Muscle layer of duodenum (tissue), 2 donors: ENCODE measurements at regions not wholly inside any gene's neighbourhood (a gene's known extent, or its start where the extent isn't known, plus 50 kb on each side); places are given as distances from the start of the nearest gene placed in this dataset.
"Not testable (repeated sequence)": the region's sequence is repeated elsewhere in the genome, so short reads cannot be mapped to it uniquely, and the experiment has no call there.

Experiments
- H3K27ac ChIP-seq: one replicate; pipeline ENCODE4 v1.7.0; 2013; ENCODE audit warnings: mild to moderate bottlenecking, low read length
- H3K27me3 ChIP-seq: one replicate; pipeline ENCODE4 v1.7.0; 2013; ENCODE audit warnings: low read depth, mild to moderate bottlenecking, control low read depth, low read length
- H3K36me3 ChIP-seq, 2 donors: one replicate each; pipeline ENCODE4 v1.7.0; 2013; ENCODE audit warnings: low read length in 2 of 2, control low read depth in 1 of 2, mild to moderate bottlenecking in 1 of 2; ENCODE audit not compliant: insufficient read depth in 2 of 2, control insufficient read depth in 1 of 2
- H3K4me1 ChIP-seq, 2 donors: one replicate each; pipeline ENCODE4 v1.7.0; 2013; ENCODE audit warnings: low read length in 2 of 2, mild to moderate bottlenecking in 2 of 2, control low read depth in 1 of 2, moderate library complexity in 1 of 2; ENCODE audit not compliant: insufficient read depth in 2 of 2, control insufficient read depth in 1 of 2
- H3K4me3 ChIP-seq, 2 donors: one replicate each; pipeline ENCODE4 v1.7.0; 2013; ENCODE audit warnings: low read length in 2 of 2, low read depth in 1 of 2, mild to moderate bottlenecking in 1 of 2
- H3K9me3 ChIP-seq, 2 donors: one replicate each; pipeline ENCODE4 v1.7.0; 2013; ENCODE audit warnings: low read length in 2 of 2, control low read depth in 1 of 2, mild to moderate bottlenecking in 1 of 2; ENCODE audit not compliant: control insufficient read depth in 1 of 2
- donor health status: healthy.

GRCh38 chr19:41495589-41495988 is 52.6 kb downstream of the ERICH4 start:
- Histone ChIP-seq H3K4me1 (no peaks in the 10 kb centered on the region), H3K27ac (no peak overlapping the region), H3K4me3 (no peak overlapping the region)

GRCh38 chr19:41499899-41500298 is 56.9 kb downstream of the ERICH4 start:
- Histone ChIP-seq H3K4me1 (no peaks in the 10 kb centered on the region), H3K27me3 (no peaks in the 10 kb centered on the region), H3K9me3 (no peaks in the 10 kb centered on the region), H3K27ac (peak overlapping the region; percentile 68), H3K4me3 (peak overlapping the region; percentile 23 to 26), H3K36me3 (no peaks in the 10 kb centered on the region)

More at GRCh38 chr19:41495589-41495988, 52.6 kb downstream of the ERICH4 start:
- Histone ChIP-seq H3K36me3 (no peaks in the 10 kb centered on the region), H3K9me3 (no peaks in the 10 kb centered on the region), H3K27me3 (no peaks in the 10 kb centered on the region)

GRCh38 chr19:41500443-41500842 is 57.5 kb downstream of the ERICH4 start:
- H3K4me3 ChIP-seq, result peak overlapping the region in 1 of 2 donors; percentile 23
- H3K9me3 ChIP-seq, result no peaks in the 10 kb centered on the region
- no peaks in the 10 kb centered on the region for H3K27me3 ChIP-seq
- H3K27ac ChIP-seq, result peak overlapping the region; percentile 68
- H3K36me3 ChIP-seq, result no peaks in the 10 kb centered on the region
- no peaks in the 10 kb centered on the region for H3K4me1 ChIP-seq

- H3K27me3 ChIP-seq, result no peaks in the 10 kb centered on the region
- no peaks in the 10 kb centered on the region for H3K4me1 ChIP-seq
- no peak overlapping the region for H3K4me3 ChIP-seq
- H3K9me3 ChIP-seq, result no peaks in the 10 kb centered on the region
- H3K36me3 ChIP-seq, result no peaks in the 10 kb centered on the region
- no peak overlapping the region for H3K27ac ChIP-seq
Observed at GRCh38 chr19:41501854-41502253, 58.9 kb downstream of the ERICH4 start.

GRCh38 chr19:41505105-41505504 is 62.1 kb downstream of the ERICH4 start:
- Histone ChIP-seq H3K4me1 (no peaks in the 10 kb centered on the region), H3K9me3 (no peaks in the 10 kb centered on the region), H3K4me3 (no peak overlapping the region), H3K36me3 (no peaks in the 10 kb centered on the region), H3K27ac (no peak overlapping the region), H3K27me3 (no peaks in the 10 kb centered on the region)

- Histone ChIP-seq H3K27me3 (no peaks in the 10 kb centered on the region), H3K36me3 (no peaks in the 10 kb centered on the region), H3K4me1 (no peaks in the 10 kb centered on the region), H3K4me3 (no peak overlapping the region), H3K9me3 (no peaks in the 10 kb centered on the region), H3K27ac (no peak overlapping the region)
Observed at GRCh38 chr19:41510484-41510883, 65.5 kb upstream of the CEACAM21 start.

GRCh38 chr19:41511628-41512027 is 64.3 kb upstream of the CEACAM21 start:
- Histone ChIP-seq H3K27me3 (no peaks in the 10 kb centered on the region), H3K9me3 (no peaks in the 10 kb centered on the region), H3K4me3 (no peak overlapping the region), H3K36me3 (no peaks in the 10 kb centered on the region), H3K27ac (no peak overlapping the region), H3K4me1 (no peaks in the 10 kb centered on the region)

- no peaks in the 10 kb centered on the region for H3K9me3 ChIP-seq
- H3K4me1 ChIP-seq, result no peaks in the 10 kb centered on the region
- H3K27ac ChIP-seq, result no peak overlapping the region
- no peak overlapping the region for H3K4me3 ChIP-seq
- no peaks in the 10 kb centered on the region for H3K27me3 ChIP-seq
- H3K36me3 ChIP-seq, result no peaks in the 10 kb centered on the region
Observed at GRCh38 chr19:41515015-41515652, 60.8 kb upstream of the CEACAM21 start.

GRCh38 chr19:41516292-41517171 is 59.4 kb upstream of the CEACAM21 start:
- H3K27me3 ChIP-seq, H3K36me3 ChIP-seq, H3K9me3 ChIP-seq, H3K4me1 ChIP-seq, H3K27ac ChIP-seq, H3K4me3 ChIP-seq: not testable (repeated sequence)

GRCh38 chr19:41518141-41518540 is 57.8 kb upstream of the CEACAM21 start:
- no peak overlapping the region for H3K4me3 ChIP-seq
- no peak overlapping the region for H3K27ac ChIP-seq
- H3K4me1 ChIP-seq, result peaks cover 0 to 8% of the 10 kb centered on the region in 2 donors
- peaks cover 5% of the 10 kb centered on the region for H3K27me3 ChIP-seq
- H3K9me3 ChIP-seq, result no peaks in the 10 kb centered on the region
- no peaks in the 10 kb centered on the region for H3K36me3 ChIP-seq

GRCh38 chr19:41521138-41521930 is 54.6 kb upstream of the CEACAM21 start:
- not testable (repeated sequence) for H3K9me3 ChIP-seq, H3K36me3 ChIP-seq, H3K27ac ChIP-seq, H3K27me3 ChIP-seq, H3K4me1 ChIP-seq
- H3K4me3 ChIP-seq, result peak overlapping the region; percentile 30 to 31
